GM18907 (cell line): ENCODE measurements at regions not wholly inside any gene's neighbourhood (a gene's known extent, or its start where the extent isn't known, plus 50 kb on each side); places are given as distances from the start of the nearest gene placed in this dataset.
"Not testable (repeated sequence)": the region's sequence is repeated elsewhere in the genome, so short reads cannot be mapped to it uniquely, and the experiment has no call there.

ENCODE experiments used
- ATAC-seq: cut with Tn5 transposase; IDR thresholded peaks from one replicate; pipeline ENCODE4 v1.9.1; 2021; ENCODE audit warnings: mild to moderate bottlenecking, moderate library complexity; ENCODE audit not compliant: unreplicated experiment

DNA sequence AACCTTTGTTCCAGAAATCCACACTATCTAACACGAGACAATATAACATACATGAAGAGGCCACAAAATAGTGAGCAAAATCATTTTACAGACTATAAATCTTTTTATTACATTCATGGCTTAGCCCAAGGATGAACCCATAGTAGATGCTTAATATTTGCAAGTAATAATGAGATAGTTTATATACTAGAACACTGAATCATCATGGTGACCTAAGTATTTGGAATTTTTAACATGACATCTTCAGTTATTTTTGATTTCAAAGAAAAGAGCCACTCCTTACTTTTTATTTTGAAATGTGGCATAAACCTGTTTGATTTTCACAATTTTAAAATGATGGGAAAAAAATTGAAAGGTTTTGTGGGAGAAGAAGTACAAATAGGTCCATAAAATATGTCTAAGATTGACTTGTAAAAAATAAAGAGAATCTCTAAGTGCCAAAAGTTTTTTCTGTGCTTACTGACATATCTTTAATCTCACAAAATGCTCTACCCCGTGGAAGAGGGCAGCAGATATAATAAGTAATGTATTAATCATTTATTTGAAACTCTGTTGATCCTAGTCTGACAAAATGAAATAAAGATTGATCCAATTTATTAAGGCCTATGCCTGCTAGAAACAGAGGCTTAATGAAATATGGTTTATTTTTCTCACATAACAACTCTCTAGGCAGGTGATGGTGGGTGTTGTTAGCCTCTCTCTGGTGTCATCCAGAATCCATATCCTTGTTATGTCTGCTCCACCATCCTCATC lies 224.5 kb upstream of the CENPE start:
- ATAC-seq: no peak

DNA sequence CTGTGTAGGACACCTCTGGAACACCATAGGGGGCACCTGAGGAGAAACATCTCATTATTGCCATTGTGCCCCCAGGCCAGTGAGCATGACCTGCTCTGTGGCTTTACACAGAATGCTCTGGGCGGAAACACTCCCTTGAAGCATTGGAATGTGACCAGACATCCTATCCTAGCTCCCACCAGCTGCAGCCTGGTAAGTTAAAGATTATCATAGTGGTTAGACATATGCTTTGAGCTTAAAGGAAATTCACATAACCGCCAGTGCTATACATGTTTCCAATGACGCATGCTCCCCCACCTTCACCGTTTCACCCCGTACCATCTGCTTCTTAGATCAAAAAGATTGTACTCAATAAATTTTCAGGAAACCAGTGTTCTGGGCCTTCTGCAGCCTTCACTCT lies 217.7 kb upstream of the CENPE start:
- ATAC-seq: no peak

DNA sequence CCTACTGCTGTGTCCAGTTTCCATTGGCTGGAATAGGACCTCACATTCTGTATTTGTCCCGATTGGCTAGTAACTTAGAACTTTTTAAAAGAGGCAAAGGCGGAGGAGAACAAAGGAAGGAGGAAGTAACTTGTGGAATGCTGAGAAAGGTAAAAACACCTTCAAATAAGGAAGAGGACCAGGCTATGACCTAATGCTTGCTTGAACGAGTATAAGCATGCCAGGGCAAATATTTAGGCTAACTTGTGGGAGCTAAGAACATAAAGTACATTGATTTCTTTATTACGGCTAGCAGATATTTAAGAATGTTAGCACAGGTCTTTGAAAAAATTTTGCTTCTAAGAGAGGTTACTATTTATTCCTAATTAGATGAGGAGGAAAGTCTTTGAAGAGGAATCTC lies 214.5 kb upstream of the CENPE start:
- ATAC-seq: not testable (repeated sequence)

DNA sequence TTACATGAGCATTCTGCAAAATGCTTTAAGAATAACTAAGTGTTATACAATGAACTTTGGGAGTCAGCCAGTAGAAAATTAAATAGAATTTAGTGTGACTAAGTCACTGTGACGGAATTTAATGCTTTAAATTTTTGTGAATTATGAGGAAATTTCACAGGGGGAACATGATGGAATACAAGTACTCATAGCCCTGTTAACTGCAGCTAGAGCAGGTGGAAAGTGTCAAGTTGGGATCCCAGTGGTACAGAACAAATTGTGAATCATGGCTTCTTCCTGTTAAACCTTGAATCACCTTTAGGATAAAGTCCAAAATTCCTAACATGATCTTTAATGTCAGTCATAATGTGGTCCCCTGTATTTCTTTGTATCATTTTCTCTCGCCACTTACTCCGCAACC lies 212.2 kb upstream of the CENPE start:
- ATAC-seq: no peak

DNA sequence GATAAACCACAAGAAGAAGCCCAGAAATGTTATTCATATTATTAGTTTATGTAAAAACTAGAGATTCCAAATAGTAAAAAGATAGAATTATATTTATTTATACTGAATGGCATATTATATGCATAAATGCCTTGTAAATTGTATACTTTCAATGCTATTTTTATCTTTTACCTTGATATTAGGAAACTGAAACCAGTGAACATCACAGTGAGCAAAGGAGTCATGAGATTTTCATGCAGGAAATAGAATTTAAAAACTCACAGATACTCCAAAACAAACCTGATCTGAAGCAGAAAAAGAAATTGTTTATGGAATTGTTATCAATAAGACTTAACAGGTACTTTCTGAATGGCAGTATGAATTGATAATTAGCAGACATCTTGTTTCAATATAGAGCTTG lies 207.3 kb upstream of the CENPE start:
- peak; percentile 49 for ATAC-seq

DNA sequence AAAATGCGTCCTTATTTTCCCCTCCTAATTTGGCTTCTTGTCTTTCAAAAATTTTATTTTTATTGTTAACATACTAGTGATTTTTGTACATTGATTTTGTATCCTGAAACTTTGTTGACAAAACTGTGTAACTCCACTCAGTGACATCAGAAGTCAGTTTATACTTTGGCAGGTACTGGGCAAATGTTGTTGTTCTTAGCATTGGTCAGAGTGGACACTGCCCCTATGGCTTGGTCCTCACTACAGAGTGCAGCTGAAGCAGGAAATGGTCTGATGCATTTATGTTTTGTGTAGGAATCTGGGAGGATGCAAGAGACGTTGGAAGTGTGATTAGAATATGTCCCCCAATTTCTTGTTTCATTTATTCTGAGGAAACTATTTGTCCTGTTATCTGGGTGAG lies 205.5 kb upstream of the CENPE start:
- no peak for ATAC-seq

DNA sequence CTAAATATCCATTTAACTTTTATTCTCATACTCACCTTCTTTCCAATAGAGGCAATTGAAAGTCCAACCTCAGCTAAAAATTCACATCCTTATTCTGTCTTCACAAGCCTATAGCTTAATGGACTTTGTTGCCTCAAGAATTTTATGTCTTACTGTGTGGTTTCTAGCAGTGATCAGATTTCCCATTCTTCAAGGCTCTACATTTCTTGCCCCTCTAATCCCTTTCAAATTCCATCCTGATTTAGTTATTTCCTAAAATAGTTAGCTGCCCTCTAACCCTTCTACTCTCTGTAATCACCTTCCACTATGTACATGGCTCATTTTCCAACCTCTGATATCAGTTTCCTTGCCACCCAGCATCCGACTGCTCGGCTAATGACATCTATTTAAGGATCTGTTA lies 204.1 kb upstream of the CENPE start:
- ATAC-seq: no peak

DNA sequence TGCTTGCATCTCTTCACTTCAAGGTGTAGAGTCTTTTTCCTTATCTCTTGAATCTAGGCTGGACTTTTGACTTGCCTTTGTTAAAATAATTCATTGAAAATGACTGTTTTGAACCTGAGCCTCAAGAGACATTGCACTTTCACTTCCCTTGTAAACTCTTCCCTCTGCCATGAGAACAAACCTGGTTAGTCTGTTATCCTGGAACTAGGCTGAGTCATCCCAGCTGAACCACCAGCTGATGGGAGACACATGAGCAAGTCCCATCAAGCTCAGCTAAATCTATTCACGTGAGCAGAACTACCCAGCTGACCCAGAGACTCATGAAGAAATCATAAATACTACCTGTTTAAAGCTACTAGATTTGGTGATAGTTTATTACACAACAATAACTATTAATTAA lies 202.3 kb upstream of the CENPE start:
- peak; percentile 82 for ATAC-seq

DNA sequence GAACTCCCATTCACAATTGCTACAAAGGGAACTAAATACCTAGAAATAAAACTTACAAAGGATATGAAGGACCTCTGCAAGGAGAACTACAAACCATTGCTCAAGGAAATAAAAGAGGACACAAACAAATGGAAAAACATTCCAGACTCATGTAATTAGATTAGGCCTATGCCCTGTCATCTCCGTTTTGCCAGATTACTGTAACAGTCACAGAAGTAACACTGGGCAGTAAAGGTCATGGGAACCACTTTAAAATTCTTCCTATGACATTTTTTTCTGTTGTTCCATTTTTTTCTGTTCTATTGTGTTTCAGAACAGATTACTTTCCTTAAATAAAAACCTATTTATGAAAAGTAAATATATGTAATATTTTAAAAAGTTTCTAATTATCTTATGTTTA lies 199.4 kb upstream of the CENPE start:
- ATAC-seq: no peak

DNA sequence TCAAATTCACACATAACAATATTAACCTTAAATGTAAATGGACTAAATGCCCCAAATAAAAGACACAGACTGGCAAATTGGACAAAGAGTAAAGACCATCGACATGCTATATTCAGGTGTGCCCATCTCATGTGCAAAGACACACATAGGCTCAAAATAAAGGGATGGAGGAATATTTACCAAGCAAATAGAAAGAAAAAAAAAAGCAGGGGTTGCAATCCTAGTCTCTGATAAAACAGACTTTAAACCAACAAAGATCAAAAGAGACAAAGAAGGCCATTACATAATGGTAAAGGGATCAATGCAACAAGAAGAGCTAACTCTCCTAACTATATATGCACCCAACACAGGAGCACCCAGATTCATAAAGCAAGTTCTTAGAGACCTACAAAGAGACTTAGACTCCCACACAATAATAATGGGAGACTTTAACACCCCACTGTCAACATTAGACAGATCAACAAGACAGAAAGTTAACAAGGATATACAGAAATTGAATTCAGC lies 189.4 kb upstream of the CENPE start:
- not testable (repeated sequence) for ATAC-seq

DNA sequence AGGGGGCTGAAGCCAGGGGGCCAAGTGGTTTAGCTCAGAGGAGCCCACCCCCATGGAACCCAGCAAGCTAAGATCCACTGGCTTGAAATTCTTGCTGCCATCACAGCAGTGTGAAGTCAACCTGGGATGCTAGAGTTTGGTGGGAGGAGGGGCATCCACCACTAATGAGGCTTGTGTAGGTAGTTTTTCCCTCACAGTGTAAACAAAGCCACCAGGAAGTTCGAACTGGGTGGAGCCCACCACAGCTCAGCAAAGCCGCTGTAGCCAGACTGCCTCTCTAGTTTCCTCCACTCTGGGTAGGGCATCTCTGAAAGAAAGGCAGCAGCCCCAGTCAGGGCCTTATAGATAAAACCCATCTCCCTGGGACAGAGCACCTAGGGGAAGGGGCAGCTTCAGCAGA lies 187.4 kb upstream of the CENPE start:
- not testable (repeated sequence) for ATAC-seq

DNA sequence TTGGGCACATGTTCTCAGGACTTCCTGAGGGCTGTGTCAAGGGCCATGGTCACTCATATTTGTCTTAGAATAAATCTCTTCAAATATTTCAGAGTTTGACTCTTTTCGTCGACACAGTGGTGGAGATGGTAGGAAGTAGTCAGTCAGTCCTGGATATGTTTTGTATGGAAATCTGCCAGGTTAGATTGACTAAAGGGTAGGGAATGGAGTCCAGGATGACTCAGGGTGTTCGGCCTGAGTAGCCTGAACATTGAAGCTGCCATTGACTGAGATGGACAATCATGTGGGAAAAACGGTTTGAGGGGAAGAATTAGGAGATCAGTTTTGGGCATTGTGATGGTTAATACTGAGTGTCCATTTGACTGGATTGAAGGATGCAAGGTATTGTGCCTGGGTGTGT lies 177.1 kb upstream of the CENPE start:
- ATAC-seq: no peak

DNA sequence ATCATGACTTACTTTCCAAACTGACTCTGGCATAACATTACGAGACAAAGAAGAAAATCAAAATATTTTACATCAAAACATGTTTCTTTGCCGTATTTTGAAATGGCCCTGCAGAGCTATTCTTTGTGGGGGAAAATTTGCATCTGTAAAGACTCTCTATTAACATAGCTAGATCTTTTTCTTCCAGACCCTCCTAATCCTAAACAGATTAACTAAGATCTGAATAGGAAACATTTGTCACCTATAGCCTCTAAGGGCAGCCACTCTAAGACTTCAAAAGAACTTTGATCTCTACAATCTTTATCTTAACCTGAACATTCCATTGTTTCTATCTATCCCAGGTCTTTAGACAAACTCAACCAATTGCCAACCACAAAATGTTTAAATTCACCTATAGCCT lies 176.6 kb upstream of the CENPE start:
- ATAC-seq: no peak

DNA sequence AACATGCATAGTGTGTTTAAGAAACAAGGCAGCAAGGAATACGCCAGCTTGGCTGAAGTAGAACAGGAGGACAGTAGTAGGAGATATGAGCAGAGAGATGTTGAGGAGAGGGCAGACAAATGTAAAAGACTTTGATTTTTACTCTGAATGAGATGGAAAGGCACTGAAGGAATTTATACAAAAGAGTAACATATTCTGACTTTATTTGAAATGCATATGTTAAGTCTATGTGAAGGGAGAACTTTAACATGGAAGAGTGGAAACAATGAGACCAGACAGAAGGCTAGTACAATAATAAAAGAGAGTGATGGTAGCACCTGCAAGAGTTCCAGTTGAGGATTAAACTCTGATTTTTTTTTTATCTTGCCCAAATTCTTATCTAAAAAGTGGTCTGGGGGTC lies 176.2 kb upstream of the CENPE start:
- ATAC-seq: no peak

DNA sequence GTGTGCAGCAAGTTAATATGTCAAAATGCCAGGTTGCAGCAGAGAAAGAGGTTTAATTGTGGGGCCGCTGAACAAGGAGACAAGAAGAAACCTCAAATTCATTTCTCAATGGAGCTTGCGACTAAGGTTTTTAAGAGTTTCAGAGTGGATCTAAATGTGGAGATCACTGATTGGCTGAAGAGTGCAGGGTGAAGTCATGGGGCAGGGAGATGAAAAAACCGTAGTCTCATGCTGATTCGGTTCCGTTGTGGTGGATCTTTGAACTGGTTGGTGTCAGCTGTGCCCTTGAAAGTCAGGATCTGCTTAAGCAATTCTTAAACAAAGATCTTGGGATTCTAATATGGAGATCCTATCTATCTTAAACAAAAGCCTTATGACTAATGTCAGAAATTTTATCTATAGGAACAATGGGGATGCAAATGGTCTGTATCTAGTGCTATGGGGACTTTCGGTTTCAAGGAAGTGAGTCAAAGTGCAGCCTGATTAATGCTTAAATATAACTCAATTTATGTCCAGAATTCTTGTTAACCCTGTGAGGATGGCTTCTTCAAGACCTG lies 173.9 kb upstream of the CENPE start:
- ATAC-seq: no peak

DNA sequence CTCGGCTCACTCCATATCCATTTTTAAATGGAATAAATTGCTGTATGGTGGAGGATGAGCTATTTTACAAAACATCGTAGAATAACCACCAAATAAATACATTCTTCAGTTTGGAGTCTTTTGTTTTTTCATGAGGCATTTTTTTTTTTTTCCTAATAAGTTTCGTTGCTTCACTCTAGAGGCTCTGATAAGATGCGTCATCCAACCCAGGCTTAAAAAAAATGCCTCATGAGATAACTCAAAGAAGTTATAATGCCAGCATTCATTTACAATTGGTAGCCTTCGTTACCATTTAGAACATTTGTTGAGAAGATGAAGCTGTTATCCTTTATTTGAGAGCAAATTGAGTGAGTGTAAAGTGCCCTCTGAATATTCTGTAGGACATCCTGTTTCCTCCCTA lies 172.2 kb upstream of the CENPE start:
- no peak for ATAC-seq

DNA sequence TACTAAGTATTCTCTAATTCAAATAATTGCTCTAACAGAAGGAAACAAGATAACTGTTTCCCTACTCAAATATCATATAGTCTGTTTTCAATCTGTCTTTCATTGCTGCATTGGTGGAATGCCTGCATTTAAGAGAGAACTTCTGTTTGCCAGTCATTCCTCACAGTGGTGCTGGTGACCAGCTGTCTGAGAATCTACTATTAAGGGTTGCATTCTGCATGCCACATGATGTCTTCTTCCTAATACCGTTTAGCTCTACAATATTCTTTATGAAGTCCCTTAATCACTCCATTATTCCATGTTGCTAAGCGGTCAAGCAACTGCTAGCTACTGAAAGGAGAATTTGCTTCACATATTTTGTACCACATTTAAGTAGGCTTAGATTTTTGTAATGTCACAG lies 167.1 kb upstream of the CENPE start:
- no peak for ATAC-seq

DNA sequence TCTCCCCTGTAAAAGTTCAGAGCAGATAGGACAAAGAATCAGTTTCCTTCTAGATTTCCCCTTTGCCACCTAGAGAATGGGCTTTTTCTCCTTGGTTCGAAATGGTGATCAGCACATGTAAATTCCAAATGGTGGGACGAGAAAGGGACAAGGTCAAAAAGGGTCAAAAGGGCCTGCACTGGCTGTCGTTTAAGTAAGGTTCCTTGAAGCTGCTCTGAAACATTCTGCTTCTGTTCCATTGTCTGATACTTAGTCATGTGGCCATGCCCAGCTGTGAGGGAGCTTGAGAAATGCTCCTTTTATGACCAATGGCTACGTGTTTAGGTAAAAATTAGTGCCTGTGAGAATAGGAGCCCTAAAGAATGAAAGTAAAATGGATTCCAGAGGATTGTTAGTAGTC lies 165.9 kb upstream of the CENPE start:
- ATAC-seq: no peak

DNA sequence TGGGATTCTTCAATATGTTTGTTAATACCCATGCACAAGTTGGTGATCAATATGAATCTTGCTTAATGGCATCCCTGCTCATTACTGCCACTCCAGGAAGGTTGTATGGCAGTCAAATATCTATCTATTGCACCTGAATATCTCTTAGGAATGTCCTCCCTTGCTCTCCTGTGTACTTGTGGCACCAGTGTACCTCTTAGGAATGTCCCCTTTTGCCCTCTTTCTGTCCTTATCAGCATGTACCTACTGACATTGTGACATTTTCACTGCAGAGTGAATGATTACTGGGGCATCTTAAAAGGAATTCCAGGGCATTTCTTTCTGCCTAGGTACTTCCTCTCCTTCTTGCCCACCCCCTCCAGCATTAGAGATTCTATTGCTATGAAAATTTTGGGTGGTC lies 163.8 kb upstream of the CENPE start:
- ATAC-seq: no peak

DNA sequence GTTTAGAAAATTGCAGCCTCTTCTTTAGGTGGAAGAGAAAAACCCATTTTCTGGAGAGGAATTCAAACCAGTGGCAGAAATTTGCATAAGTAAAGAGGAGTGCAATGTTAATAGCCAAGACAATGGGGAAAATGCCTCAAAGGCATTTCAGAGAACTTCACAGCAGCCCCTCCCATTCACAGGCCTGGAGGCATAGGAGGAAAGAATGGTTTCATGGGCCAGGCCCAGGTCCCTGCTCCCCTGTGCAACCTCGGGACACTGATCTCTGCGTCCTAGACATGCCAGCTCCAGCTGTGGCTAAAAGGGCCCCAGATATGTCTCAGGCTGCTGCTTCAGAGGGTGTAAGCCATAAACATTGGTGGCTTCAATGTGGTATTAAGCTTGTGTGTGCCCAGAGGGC lies 161.8 kb upstream of the CENPE start:
- no peak for ATAC-seq

DNA sequence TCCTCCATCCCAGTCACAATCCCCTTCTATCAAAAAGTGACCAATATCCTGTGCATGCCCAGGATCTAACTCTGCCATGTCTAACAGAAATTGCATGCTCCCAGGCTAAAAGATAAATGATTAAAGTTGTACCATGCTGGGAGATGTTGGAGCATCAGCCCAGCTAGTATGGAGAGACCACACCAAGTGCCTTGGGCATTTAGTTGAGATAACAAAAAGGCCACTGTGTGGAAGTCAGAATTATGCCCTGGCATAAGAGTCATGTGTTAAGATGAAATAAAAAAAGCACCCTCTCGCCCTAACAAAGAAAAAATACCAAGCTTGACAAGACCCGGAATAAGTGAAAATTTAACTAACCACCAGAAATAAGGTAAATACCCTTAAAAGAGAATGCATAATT lies 155.9 kb upstream of the CENPE start:
- ATAC-seq: no peak

DNA sequence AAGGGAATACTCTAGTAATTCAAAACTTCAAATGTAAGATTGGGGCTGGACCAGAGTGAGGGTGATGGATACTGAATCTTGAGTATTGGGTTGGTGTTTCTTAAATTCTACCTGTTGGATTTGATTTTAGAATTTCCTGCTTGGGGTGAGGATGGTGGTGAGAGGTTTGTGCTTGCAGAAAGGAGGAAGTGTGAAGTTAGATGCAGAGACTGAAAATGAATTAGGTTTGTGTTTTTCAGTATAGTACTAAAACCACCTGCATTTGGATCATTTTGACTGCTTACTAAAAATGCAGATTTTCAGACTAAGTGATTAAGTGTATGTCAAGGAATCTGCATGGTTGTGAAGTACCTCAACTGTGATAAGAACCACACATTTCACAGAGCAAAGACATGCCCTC lies 131.5 kb upstream of the CENPE start:
- no peak for ATAC-seq

DNA sequence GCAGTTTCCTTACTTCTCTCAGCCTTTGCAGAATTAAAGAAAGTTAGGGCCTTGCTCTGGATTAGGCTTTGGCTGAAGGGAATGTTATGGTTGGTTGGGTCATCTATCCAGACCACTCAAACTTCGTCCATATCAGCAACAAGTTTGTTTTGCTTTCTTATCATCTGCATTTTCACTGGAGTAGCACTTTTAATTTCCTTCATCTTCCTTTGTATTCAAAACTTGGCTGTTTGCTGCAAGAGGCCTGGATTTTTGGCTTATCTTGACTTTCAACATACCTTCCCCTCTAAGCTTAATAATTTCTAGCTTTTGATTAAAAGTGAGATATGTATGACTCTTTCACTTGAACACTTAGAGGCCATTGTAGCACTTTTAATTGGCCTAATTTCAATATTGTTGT lies 126.7 kb upstream of the CENPE start:
- ATAC-seq: no peak
